ENCODE measurements at regions not wholly inside any gene's neighbourhood (a gene's known extent, or its start where the extent isn't known, plus 50 kb on each side); places are given as distances from the start of the nearest gene placed in this dataset.

DNA sequence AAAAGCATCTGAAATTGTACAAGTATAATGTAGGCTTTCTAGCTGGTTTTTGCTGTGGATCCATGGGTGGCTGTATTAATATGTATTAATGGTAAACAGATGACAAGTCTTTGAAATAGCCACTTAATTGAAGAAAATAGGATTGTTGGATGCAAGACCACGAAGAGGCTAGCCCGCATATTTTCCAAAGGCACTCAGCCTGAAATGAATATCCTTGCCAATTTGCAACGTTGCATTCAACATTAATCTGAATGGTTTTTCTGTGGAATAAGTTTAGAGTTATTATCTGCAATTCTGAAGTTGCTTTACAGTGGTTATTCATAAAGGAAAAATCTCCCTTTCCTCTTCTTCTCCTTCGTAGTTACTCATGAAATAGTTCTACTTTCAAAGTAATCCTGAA is 86.2 kb upstream of the SPATS2L start:
- no peak overlapping the region for H3K4me3 ChIP-seq (ENCODE audit: low read depth, low read length)
- TF ChIP-seq, protein P1, sequence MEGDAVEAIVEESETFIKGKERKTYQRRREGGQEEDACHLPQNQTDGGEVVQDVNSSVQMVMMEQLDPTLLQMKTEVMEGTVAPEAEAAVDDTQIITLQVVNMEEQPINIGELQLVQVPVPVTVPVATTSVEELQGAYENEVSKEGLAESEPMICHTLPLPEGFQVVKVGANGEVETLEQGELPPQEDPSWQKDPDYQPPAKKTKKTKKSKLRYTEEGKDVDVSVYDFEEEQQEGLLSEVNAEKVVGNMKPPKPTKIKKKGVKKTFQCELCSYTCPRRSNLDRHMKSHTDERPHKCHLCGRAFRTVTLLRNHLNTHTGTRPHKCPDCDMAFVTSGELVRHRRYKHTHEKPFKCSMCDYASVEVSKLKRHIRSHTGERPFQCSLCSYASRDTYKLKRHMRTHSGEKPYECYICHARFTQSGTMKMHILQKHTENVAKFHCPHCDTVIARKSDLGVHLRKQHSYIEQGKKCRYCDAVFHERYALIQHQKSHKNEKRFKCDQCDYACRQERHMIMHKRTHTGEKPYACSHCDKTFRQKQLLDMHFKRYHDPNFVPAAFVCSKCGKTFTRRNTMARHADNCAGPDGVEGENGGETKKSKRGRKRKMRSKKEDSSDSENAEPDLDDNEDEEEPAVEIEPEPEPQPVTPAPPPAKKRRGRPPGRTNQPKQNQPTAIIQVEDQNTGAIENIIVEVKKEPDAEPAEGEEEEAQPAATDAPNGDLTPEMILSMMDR (IDR thresholded peaks at IDR 0.05; ENCODE audit: low read depth, low read length) = no peak

DNA sequence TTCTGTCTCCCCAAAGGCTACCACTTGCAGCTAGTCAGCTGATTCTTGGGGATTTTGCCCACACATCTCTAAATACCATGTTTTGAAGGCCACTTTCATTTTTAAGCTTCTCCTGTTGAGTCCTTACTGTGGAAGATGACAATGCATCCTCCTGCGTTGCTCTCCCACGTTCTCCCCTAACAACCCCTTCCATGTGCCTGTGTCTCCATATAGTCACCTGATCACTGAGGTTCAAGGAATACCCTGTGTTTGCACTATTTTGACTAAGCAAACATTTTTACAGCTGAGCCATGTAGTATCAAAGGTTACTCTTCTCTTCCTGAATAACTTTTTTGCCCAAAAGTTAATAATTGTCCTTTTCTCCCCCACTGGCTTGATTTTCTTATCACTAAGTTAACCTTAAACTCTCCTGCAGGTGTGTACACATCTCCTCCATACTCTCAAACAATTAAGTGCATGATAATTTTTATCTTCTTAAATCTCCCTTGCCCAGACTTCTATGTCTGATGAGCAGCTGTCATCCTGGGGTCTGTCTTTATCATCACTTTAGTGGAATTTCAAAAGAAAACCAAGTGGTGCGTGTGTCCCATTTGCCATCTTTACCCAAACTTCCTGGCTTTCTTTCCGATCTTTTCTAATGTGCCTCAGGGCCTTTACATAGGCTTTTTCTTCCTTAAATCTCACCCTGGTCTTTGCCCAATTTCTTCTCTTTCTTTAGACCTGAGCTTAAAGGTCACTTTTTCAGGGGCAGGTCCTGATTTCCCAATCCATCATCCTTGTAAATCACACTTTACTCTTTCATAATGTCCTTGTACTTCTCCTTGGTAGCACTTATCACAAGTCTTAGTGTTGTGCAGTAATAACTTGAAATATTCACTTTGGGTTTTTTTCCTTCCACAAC is 85.2 kb upstream of the SPATS2L start:
- TF ChIP-seq, protein P1 (IDR thresholded peaks at IDR 0.05; ENCODE audit: low read depth, low read length) = no peak
- no peak overlapping the region for H3K4me3 ChIP-seq (ENCODE audit: low read depth, low read length)

DNA sequence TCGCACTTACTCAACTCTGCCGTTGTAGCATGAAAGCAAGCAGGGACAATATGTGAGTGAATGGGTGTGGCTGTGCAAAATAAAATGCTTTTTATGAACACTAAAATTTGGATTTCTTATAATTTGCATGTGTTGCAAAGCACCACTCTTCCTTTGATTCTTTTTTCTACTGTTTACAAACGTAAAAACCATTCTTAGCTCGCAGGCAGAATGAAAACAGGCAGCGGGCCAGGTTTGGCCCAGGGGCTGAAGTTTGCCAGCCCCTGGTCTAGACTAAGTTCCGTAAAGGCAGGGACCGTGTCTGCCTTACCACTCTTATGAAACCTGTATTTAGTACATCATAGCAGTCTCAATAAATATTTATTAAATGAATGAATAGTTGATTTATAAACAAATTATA is 83.7 kb upstream of the SPATS2L start:
- no peak overlapping the region for H3K4me3 ChIP-seq (ENCODE audit: low read depth, low read length)
- TF ChIP-seq, protein P1 (IDR thresholded peaks at IDR 0.05; ENCODE audit: low read depth, low read length) = no peak

- no peak overlapping the region for H3K4me3 ChIP-seq (ENCODE audit: low read depth, low read length)
- TF ChIP-seq, protein P1 (IDR thresholded peaks at IDR 0.05; ENCODE audit: low read depth, low read length) = no peak
These were observed 83.2 kb upstream of the SPATS2L start for GRCh38 chr2:200223205-200223784.

- TF ChIP-seq, protein P1 (IDR thresholded peaks at IDR 0.05; ENCODE audit: low read depth, low read length) = no peak
- H3K4me3 ChIP-seq (ENCODE audit: low read depth, low read length) = no peak overlapping the region
These were observed 80.5 kb upstream of the SPATS2L start for GRCh38 chr2:200225951-200226350.

GRCh38 chr2:200226451-200227426 is 79.8 kb upstream of the SPATS2L start:
- no peak overlapping the region for H3K4me3 ChIP-seq (ENCODE audit: low read depth, low read length)
- TF ChIP-seq, protein P1 (IDR thresholded peaks at IDR 0.05; ENCODE audit: low read depth, low read length) = no peak
